K562 (cell line): ENCODE measurements at regions not wholly inside any gene's neighbourhood (a gene's known extent, or its start where the extent isn't known, plus 50 kb on each side); places are given as distances from the start of the nearest gene placed in this dataset.

Experiments used
- CREB3 ChIP-seq: fragments of 450-650 bp; conservative IDR thresholded peaks from 2 replicates; pipeline ENCODE4 v1.6.1; 2016; ENCODE audit warnings: missing genetic modification characterization, low read depth, mild to moderate bottlenecking, missing compliant biosample characterization, moderate library complexity
- FOXA3 ChIP-seq, 2 experiments: fragments of 450-650 bp in 1 of 2; sonication (generic) in 1 of 2; formaldehyde crosslinking; IDR thresholded peaks in 1 of 2; conservative IDR thresholded peaks in 1 of 2; 2 replicates each; pipeline versions ENCODE4 v1.4.0 to v1.8.0; 2020 to 2022; ENCODE audit warnings: mild to moderate bottlenecking in 2 of 2, missing genetic modification reagents in 1 of 2
- HDAC2 ChIP-seq: fragments of 450-650 bp; IDR thresholded peaks from 2 replicates; pipeline ENCODE4 v1.6.1; 2016; ENCODE audit warnings: mild to moderate bottlenecking
- MEIS2 ChIP-seq: fragments of 450-650 bp; IDR thresholded peaks from 2 replicates; pipeline ENCODE4 v1.6.1; 2014; ENCODE audit warnings: mild to moderate bottlenecking; ENCODE audit not compliant: partially characterized antibody
- MXD1 ChIP-seq: fragments of 250-450 bp; sonication (Bioruptor Pico); IDR thresholded peaks from 2 replicates; pipeline ENCODE4 v1.8.0; 2021; ENCODE audit warnings: borderline replicate concordance, mild to moderate bottlenecking, moderate library complexity; ENCODE audit not compliant: poor library complexity, severe bottlenecking
- PPARD ChIP-seq: fragments of 250-450 bp; sonication (Bioruptor Pico); IDR thresholded peaks from 2 replicates; pipeline ENCODE4 v1.8.0; 2022; ENCODE audit warnings: inconsistent platforms, mild to moderate bottlenecking, moderate library complexity
- RAD21 ChIP-seq, 2 experiments: fragments of 250-450 bp in 1 of 2; fragments of 450-650 bp in 1 of 2; sonication (Bioruptor Pico) in 1 of 2; formaldehyde crosslinking in 1 of 2; IDR thresholded peaks in 1 of 2; conservative IDR thresholded peaks in 1 of 2; 2 replicates each; pipeline versions ENCODE4 v1.4.0 to v1.8.0; 2020 to 2022; ENCODE audit warnings: mild to moderate bottlenecking in 2 of 2, moderate library complexity in 1 of 2
- USF2 ChIP-seq: sonication (generic); formaldehyde crosslinking; IDR thresholded peaks from 2 replicates; pipeline ENCODE4 v1.5.0; 2020; ENCODE audit warnings: missing genetic modification reagents
- ZNF197 ChIP-seq: fragments of 200-800 bp; sonication (Bioruptor generic); IDR thresholded peaks from 2 replicates; pipeline ENCODE4 v1.6.1; 2016; ENCODE audit warnings: low read depth, missing genetic modification characterization, missing compliant biosample characterization
- TF ChIP-seq, protein P1 (sequence below): sonication (generic); formaldehyde crosslinking; IDR thresholded peaks from 2 replicates; pipeline ENCODE4 v1.8.0; 2022; ENCODE audit warnings: mild to moderate bottlenecking, missing genetic modification reagents

DNA sequence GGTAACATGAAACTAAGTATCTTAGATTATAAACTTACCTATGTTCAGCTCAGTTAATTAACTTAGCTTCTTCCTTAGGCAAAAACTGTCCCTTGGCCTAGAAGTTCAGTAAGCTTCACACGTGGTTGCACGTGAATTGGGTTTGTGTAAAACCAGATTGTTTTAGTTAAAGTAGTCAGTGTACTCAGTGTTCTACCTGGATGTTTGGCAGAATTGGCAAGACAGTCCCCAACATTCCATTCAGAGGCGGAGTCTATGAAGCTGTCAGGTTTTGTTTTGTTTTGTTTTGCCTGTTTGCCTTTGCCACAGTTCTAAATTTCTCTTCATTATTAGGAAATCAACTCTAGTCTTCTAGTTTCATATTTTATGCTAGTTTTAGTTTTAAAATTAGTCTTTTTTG lies 105.3 kb upstream of the ZEB2 start (continued):
- TF ChIP-seq, protein P1, sequence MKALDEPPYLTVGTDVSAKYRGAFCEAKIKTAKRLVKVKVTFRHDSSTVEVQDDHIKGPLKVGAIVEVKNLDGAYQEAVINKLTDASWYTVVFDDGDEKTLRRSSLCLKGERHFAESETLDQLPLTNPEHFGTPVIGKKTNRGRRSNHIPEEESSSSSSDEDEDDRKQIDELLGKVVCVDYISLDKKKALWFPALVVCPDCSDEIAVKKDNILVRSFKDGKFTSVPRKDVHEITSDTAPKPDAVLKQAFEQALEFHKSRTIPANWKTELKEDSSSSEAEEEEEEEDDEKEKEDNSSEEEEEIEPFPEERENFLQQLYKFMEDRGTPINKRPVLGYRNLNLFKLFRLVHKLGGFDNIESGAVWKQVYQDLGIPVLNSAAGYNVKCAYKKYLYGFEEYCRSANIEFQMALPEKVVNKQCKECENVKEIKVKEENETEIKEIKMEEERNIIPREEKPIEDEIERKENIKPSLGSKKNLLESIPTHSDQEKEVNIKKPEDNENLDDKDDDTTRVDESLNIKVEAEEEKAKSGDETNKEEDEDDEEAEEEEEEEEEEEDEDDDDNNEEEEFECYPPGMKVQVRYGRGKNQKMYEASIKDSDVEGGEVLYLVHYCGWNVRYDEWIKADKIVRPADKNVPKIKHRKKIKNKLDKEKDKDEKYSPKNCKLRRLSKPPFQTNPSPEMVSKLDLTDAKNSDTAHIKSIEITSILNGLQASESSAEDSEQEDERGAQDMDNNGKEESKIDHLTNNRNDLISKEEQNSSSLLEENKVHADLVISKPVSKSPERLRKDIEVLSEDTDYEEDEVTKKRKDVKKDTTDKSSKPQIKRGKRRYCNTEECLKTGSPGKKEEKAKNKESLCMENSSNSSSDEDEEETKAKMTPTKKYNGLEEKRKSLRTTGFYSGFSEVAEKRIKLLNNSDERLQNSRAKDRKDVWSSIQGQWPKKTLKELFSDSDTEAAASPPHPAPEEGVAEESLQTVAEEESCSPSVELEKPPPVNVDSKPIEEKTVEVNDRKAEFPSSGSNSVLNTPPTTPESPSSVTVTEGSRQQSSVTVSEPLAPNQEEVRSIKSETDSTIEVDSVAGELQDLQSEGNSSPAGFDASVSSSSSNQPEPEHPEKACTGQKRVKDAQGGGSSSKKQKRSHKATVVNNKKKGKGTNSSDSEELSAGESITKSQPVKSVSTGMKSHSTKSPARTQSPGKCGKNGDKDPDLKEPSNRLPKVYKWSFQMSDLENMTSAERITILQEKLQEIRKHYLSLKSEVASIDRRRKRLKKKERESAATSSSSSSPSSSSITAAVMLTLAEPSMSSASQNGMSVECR (CRISPR knock-in tag), result no peak
- TF ChIP-seq ZNF197 (CRISPR knock-in tag) (no peak), PPARD (CRISPR knock-in tag) (no peak), MXD1 (CRISPR knock-in tag) (no peak), CREB3 (tag) (no peak), RAD21 (CRISPR knock-in tag; conservative IDR thresholded peaks at IDR 0.05 in 1 of 2, IDR thresholded peaks at IDR 0.05 in 1 of 2) (no peak), FOXA3 (CRISPR knock-in tag; conservative IDR thresholded peaks at IDR 0.05 in 1 of 2, IDR thresholded peaks at IDR 0.05 in 1 of 2) (no peak), HDAC2 (no peak), MEIS2 (no peak), USF2 (CRISPR knock-in tag) (no peak)
